DOHH2 (cell line): ENCODE measurements at regions not wholly inside any gene's neighbourhood (a gene's known extent, or its start where the extent isn't known, plus 50 kb on each side); places are given as distances from the start of the nearest gene placed in this dataset.
"Not testable (repeated sequence)": the region's sequence is repeated elsewhere in the genome, so short reads cannot be mapped to it uniquely, and the experiment has no call there.

ENCODE experiments used
- EZH2phosphoT487 ChIP-seq: fragments of 200-600 bp; sonication (generic); IDR thresholded peaks from 2 replicates; pipeline ENCODE4 v1.6.1; 2017; ENCODE audit warnings: borderline replicate concordance, mild to moderate bottlenecking, antibody characterized with exemption, low read length, moderate library complexity, mixed read lengths
- TF ChIP-seq, protein P1 (sequence below): fragments of 200-600 bp; sonication (generic); IDR thresholded peaks from one replicate; pipeline ENCODE4 v1.5.1; 2014; ENCODE audit warnings: antibody characterized with exemption, mild to moderate bottlenecking, low read depth, low read length; ENCODE audit not compliant: poor library complexity, severe bottlenecking

GRCh38 chr21:10331134-10331533 lies 190.2 kb upstream of the TPTE start:
- TF ChIP-seq, protein P1, sequence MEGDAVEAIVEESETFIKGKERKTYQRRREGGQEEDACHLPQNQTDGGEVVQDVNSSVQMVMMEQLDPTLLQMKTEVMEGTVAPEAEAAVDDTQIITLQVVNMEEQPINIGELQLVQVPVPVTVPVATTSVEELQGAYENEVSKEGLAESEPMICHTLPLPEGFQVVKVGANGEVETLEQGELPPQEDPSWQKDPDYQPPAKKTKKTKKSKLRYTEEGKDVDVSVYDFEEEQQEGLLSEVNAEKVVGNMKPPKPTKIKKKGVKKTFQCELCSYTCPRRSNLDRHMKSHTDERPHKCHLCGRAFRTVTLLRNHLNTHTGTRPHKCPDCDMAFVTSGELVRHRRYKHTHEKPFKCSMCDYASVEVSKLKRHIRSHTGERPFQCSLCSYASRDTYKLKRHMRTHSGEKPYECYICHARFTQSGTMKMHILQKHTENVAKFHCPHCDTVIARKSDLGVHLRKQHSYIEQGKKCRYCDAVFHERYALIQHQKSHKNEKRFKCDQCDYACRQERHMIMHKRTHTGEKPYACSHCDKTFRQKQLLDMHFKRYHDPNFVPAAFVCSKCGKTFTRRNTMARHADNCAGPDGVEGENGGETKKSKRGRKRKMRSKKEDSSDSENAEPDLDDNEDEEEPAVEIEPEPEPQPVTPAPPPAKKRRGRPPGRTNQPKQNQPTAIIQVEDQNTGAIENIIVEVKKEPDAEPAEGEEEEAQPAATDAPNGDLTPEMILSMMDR = not testable (repeated sequence)
- not testable (repeated sequence) for TF ChIP-seq EZH2phosphoT487
